Activated CD4-positive, alpha-beta memory T cell treated with anti-CD3 and anti-CD28 coated beads for 36 hours (primary cell): ENCODE measurements at regions not wholly inside any gene's neighbourhood (a gene's known extent, or its start where the extent isn't known, plus 50 kb on each side); places are given as distances from the start of the nearest gene placed in this dataset.
"Not testable (repeated sequence)": the region's sequence is repeated elsewhere in the genome, so short reads cannot be mapped to it uniquely, and the experiment has no call there.

ENCODE experiments used
- CTCF ChIA-PET: fragments of 350-600 bp; sonication (Branson Sonifier 250); formaldehyde crosslinking; loops from one replicate; lab custom pipeline; 2021; ENCODE audit warnings: antibody characterized with exemption, inconsistent platforms; lab: Charles Lee
- POLR2A ChIA-PET: fragments of 350-600 bp; sonication (Branson Sonifier 250); formaldehyde crosslinking; loops from one replicate; lab custom pipeline; 2021; ENCODE audit warnings: antibody characterized with exemption; lab: Charles Lee
- DNase-seq: peaks from one replicate; pipeline ENCODE4 v3.0.0-alpha.2; 2020
- H3K27ac Mint-ChIP-seq: one replicate; pipeline ENCODE4 v1.8.0; 2021; ENCODE audit warnings: mixed read lengths
- H3K27me3 Mint-ChIP-seq: one replicate; pipeline ENCODE4 v1.8.0; 2021; ENCODE audit warnings: mixed read lengths
- H3K36me3 Mint-ChIP-seq: one replicate; pipeline ENCODE4 v1.8.0; 2021; ENCODE audit warnings: mixed read lengths
- H3K4me1 Mint-ChIP-seq: one replicate; pipeline ENCODE4 v1.8.0; 2021; ENCODE audit warnings: low read depth, mixed read lengths
- H3K4me3 Mint-ChIP-seq: one replicate; pipeline ENCODE4 v1.8.0; 2021; ENCODE audit warnings: mild to moderate bottlenecking, mixed read lengths
- H3K9me3 Mint-ChIP-seq: one replicate; pipeline ENCODE4 v1.8.0; 2021; ENCODE audit warnings: mixed read lengths
- intact Hi-C: fragments of 100-400 bp; cut with micrococcal nuclease; formaldehyde crosslinking; loops from one replicate; pipeline ENCODE4 v1.15.1; 2023

GRCh38 chr11:22528612-22529429 lies 96.8 kb downstream of the FANCF start:
- H3K36me3 Mint-ChIP-seq, CTCF ChIA-PET, H3K4me1 Mint-ChIP-seq, H3K4me3 Mint-ChIP-seq, H3K9me3 Mint-ChIP-seq, H3K27me3 Mint-ChIP-seq, H3K27ac Mint-ChIP-seq, POLR2A ChIA-PET, intact Hi-C loops, DNase-seq: not testable (repeated sequence)

GRCh38 chr11:22522225-22522624 lies 103.4 kb downstream of the FANCF start:
- intact Hi-C loops: no loop called here
- no peaks in the 10 kb centered on the region for H3K4me1 Mint-ChIP-seq
- H3K9me3 Mint-ChIP-seq: no peaks in the 10 kb centered on the region
- ChIA-PET POLR2A (no interaction called here), CTCF (no interaction called here)
- no peaks in the 10 kb centered on the region for H3K36me3 Mint-ChIP-seq
- H3K4me3 Mint-ChIP-seq: no peak overlapping the region
- no peaks in the 10 kb centered on the region for H3K27me3 Mint-ChIP-seq
- DNase-seq: no peak
- no peak overlapping the region for H3K27ac Mint-ChIP-seq

GRCh38 chr11:22521226-22521625 lies 104.4 kb downstream of the FANCF start:
- H3K4me1 Mint-ChIP-seq: no peaks in the 10 kb centered on the region
- intact Hi-C loops: no loop called here
- no peaks in the 10 kb centered on the region for H3K9me3 Mint-ChIP-seq
- H3K27ac Mint-ChIP-seq: no peak overlapping the region
- no peaks in the 10 kb centered on the region for H3K27me3 Mint-ChIP-seq
- no peak for DNase-seq
- CTCF ChIA-PET: no interaction called here
- POLR2A ChIA-PET: no interaction called here
- no peaks in the 10 kb centered on the region for H3K36me3 Mint-ChIP-seq
- no peak overlapping the region for H3K4me3 Mint-ChIP-seq

- ChIA-PET CTCF (no interaction called here), POLR2A (no interaction called here)
- Mint-ChIP-seq H3K27me3 (peaks cover 3% of the 10 kb centered on the region), H3K4me3 (no peak overlapping the region), H3K27ac (no peak overlapping the region), H3K4me1 (no peaks in the 10 kb centered on the region), H3K9me3 (no peaks in the 10 kb centered on the region), H3K36me3 (no peaks in the 10 kb centered on the region)
- DNase-seq: no peak
- intact Hi-C loops: no loop called here
Observed at GRCh38 chr11:22520521-22520920, 105.1 kb downstream of the FANCF start.

- DNase-seq, H3K9me3 Mint-ChIP-seq, H3K4me3 Mint-ChIP-seq, H3K4me1 Mint-ChIP-seq, H3K27me3 Mint-ChIP-seq, intact Hi-C loops, H3K27ac Mint-ChIP-seq, CTCF ChIA-PET, POLR2A ChIA-PET, H3K36me3 Mint-ChIP-seq: not testable (repeated sequence)
Observed at GRCh38 chr11:22518344-22518743, 107.3 kb downstream of the FANCF start.

- Mint-ChIP-seq H3K27me3 (peaks cover 5% of the 10 kb centered on the region), H3K36me3 (no peaks in the 10 kb centered on the region), H3K4me1 (no peaks in the 10 kb centered on the region), H3K27ac (no peak overlapping the region), H3K9me3 (no peaks in the 10 kb centered on the region), H3K4me3 (no peak overlapping the region)
- ChIA-PET POLR2A (no interaction called here), CTCF (no interaction called here)
- DNase-seq: no peak
- intact Hi-C loops: no loop called here
Observed at GRCh38 chr11:22516111-22516510, 109.5 kb downstream of the FANCF start.

- POLR2A ChIA-PET: no interaction called here
Observed at GRCh38 chr11:22512457-22512856, 113.2 kb downstream of the FANCF start.

GRCh38 chr11:22510741-22511140 lies 114.9 kb downstream of the FANCF start:
- Mint-ChIP-seq H3K9me3 (no peaks in the 10 kb centered on the region), H3K27ac (no peak overlapping the region), H3K4me1 (no peaks in the 10 kb centered on the region), H3K27me3 (peaks cover 9% of the 10 kb centered on the region), H3K36me3 (no peaks in the 10 kb centered on the region), H3K4me3 (no peak overlapping the region)
- POLR2A ChIA-PET: no interaction called here
- intact Hi-C loops: no loop called here
- CTCF ChIA-PET: interaction anchor here (0.5 kb wide), 1 partner anchor 294 kb away, joined by 3 read pairs; no protein-coding TSS in a partner anchor
- no peak for DNase-seq

More at GRCh38 chr11:22512457-22512856, 113.2 kb downstream of the FANCF start:
- peaks cover 12% of the 10 kb centered on the region for H3K27me3 Mint-ChIP-seq
- no peak overlapping the region for H3K4me3 Mint-ChIP-seq
- no peak for DNase-seq
- CTCF ChIA-PET: no interaction called here
- no peaks in the 10 kb centered on the region for H3K4me1 Mint-ChIP-seq
- H3K9me3 Mint-ChIP-seq: no peaks in the 10 kb centered on the region
- H3K27ac Mint-ChIP-seq: no peak overlapping the region
- no peaks in the 10 kb centered on the region for H3K36me3 Mint-ChIP-seq
- intact Hi-C loops: no loop called here

- H3K4me1 Mint-ChIP-seq: no peaks in the 10 kb centered on the region
- ChIA-PET CTCF (no interaction called here), POLR2A (no interaction called here)
- H3K27me3 Mint-ChIP-seq: peaks cover 9% of the 10 kb centered on the region
- H3K9me3 Mint-ChIP-seq: no peaks in the 10 kb centered on the region
- no peaks in the 10 kb centered on the region for H3K36me3 Mint-ChIP-seq
- H3K27ac Mint-ChIP-seq: no peak overlapping the region
- no peak overlapping the region for H3K4me3 Mint-ChIP-seq
- DNase-seq: no peak
- intact Hi-C loops: no loop called here
Observed at GRCh38 chr11:22510010-22510409, 115.6 kb downstream of the FANCF start.

GRCh38 chr11:22508665-22509064 lies 117.0 kb downstream of the FANCF start:
- H3K27ac Mint-ChIP-seq: no peak overlapping the region
- ChIA-PET CTCF (no interaction called here), POLR2A (no interaction called here)
- no peaks in the 10 kb centered on the region for H3K9me3 Mint-ChIP-seq
- H3K4me3 Mint-ChIP-seq: no peak overlapping the region
- H3K4me1 Mint-ChIP-seq: no peaks in the 10 kb centered on the region
- DNase-seq: no peak
- H3K27me3 Mint-ChIP-seq: peaks cover 9% of the 10 kb centered on the region
- intact Hi-C loops: no loop called here
- no peaks in the 10 kb centered on the region for H3K36me3 Mint-ChIP-seq

- no peak for DNase-seq
- CTCF ChIA-PET: no interaction called here
- H3K4me3 Mint-ChIP-seq: no peak overlapping the region
- no peak overlapping the region for H3K27ac Mint-ChIP-seq
- H3K4me1 Mint-ChIP-seq: no peaks in the 10 kb centered on the region
- no peaks in the 10 kb centered on the region for H3K9me3 Mint-ChIP-seq
- intact Hi-C loops: no loop called here
- H3K27me3 Mint-ChIP-seq: no peaks in the 10 kb centered on the region
- no peaks in the 10 kb centered on the region for H3K36me3 Mint-ChIP-seq
- POLR2A ChIA-PET: no interaction called here
Observed at GRCh38 chr11:22497474-22497873, 128.1 kb downstream of the FANCF start.

GRCh38 chr11:22491555-22492225 lies 133.9 kb downstream of the FANCF start:
- H3K9me3 Mint-ChIP-seq: no peaks in the 10 kb centered on the region
- ChIA-PET CTCF (no interaction called here), POLR2A (no interaction called here)
- no peaks in the 10 kb centered on the region for H3K4me1 Mint-ChIP-seq
- no peak overlapping the region for H3K27ac Mint-ChIP-seq
- DNase-seq: no peak
- no peaks in the 10 kb centered on the region for H3K27me3 Mint-ChIP-seq
- H3K4me3 Mint-ChIP-seq: no peak overlapping the region
- intact Hi-C loops: no loop called here
- no peaks in the 10 kb centered on the region for H3K36me3 Mint-ChIP-seq
